ENCODE measurements at regions not wholly inside any gene's neighbourhood (a gene's known extent, or its start where the extent isn't known, plus 50 kb on each side); places are given as distances from the start of the nearest gene placed in this dataset.

DNA sequence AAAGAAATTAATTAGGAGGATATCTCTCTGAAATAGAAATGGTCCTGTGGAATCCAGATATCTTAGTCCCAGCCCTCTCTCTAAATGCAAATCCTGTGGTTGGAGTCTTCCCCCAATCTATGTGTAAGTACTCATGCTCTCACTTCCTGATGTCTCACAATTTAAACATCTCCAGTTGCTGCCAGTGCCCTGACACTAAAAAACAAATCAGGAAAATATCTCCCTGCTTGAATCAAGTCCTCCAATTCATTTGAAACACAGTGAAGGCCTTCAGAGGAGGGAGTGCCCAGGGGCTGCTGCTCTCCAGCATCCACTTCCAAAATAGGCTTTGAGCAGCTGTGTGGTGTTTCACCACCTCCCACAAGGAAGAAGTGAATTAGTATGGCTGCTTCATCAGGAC lies 413.8 kb downstream of the RAD51AP2 start:
- TF ChIP-seq, protein P1, sequence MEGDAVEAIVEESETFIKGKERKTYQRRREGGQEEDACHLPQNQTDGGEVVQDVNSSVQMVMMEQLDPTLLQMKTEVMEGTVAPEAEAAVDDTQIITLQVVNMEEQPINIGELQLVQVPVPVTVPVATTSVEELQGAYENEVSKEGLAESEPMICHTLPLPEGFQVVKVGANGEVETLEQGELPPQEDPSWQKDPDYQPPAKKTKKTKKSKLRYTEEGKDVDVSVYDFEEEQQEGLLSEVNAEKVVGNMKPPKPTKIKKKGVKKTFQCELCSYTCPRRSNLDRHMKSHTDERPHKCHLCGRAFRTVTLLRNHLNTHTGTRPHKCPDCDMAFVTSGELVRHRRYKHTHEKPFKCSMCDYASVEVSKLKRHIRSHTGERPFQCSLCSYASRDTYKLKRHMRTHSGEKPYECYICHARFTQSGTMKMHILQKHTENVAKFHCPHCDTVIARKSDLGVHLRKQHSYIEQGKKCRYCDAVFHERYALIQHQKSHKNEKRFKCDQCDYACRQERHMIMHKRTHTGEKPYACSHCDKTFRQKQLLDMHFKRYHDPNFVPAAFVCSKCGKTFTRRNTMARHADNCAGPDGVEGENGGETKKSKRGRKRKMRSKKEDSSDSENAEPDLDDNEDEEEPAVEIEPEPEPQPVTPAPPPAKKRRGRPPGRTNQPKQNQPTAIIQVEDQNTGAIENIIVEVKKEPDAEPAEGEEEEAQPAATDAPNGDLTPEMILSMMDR (optimal IDR thresholded peaks at IDR 0.05 in 1 of 3, IDR thresholded peaks at IDR 0.05 in 1 of 3, conservative IDR thresholded peaks at IDR 0.05 in 1 of 3; ENCODE audit: extremely low read depth in 1 of 3, insufficient read depth in 2 of 3, low read length in 3 of 3) = no peak
- TF ChIP-seq EZH2 (IDR thresholded peaks at IDR 0.05; ENCODE audit: low read length) = no peak
